ENCODE measurements at regions not wholly inside any gene's neighbourhood (a gene's known extent, or its start where the extent isn't known, plus 50 kb on each side); places are given as distances from the start of the nearest gene placed in this dataset.

GRCh38 chr16:10232757-10233156 is 50.5 kb upstream of the GRIN2A start:
- no peak for TF ChIP-seq CTCF (conservative IDR thresholded peaks at IDR 0.05)
- 100% methylated on average over 1 of the region's 1 CpG for WGBS, 2 experiments (ENCODE audit: insufficient coverage in 1 of 2, insufficient read length in 1 of 2)
- Histone ChIP-seq H3K27me3 (ENCODE audit: control insufficient read depth, insufficient read depth, low read length, poor library complexity, severe bottlenecking) (no peaks in the 10 kb centered on the region), H3K9ac (ENCODE audit: extremely low read depth, low read length, poor library complexity, severe bottlenecking) (no peak overlapping the region), H3K4me1 (ENCODE audit: control insufficient read depth, insufficient read depth, low read length) (no peaks in the 10 kb centered on the region), H3K4me3 (ENCODE audit: low read length) (no peak overlapping the region), H3K36me3 (ENCODE audit: control insufficient read depth, insufficient read depth, low read length) (no peaks in the 10 kb centered on the region), H3K9me3 (ENCODE audit: control insufficient read depth, low read length) (peaks cover 13% of the 10 kb centered on the region), H3K27ac (ENCODE audit: low read depth, low read length) (no peak overlapping the region)
- no peak for DNase-seq
- no peak overlapping the region for H3K4me3 Mint-ChIP-seq
- H3K27me3 Mint-ChIP-seq (ENCODE audit: insufficient read depth), result no peaks in the 10 kb centered on the region
- H3K27ac Mint-ChIP-seq, result no peak overlapping the region
- peaks cover 4% of the 10 kb centered on the region for H3K36me3 Mint-ChIP-seq (ENCODE audit: low read depth)
- H3K9me3 Mint-ChIP-seq, result peaks cover 21% of the 10 kb centered on the region
- H3K4me1 Mint-ChIP-seq, result no peaks in the 10 kb centered on the region

- peaks cover 6% of the 10 kb centered on the region for H3K27me3 Mint-ChIP-seq (ENCODE audit: insufficient read depth)
- Histone ChIP-seq H3K4me1 (ENCODE audit: control insufficient read depth, insufficient read depth, low read length) (no peaks in the 10 kb centered on the region), H3K27me3 (ENCODE audit: control insufficient read depth, insufficient read depth, low read length, poor library complexity, severe bottlenecking) (no peaks in the 10 kb centered on the region), H3K27ac (ENCODE audit: low read depth, low read length) (no peak overlapping the region), H3K9ac (ENCODE audit: extremely low read depth, low read length, poor library complexity, severe bottlenecking) (no peak overlapping the region), H3K9me3 (ENCODE audit: control insufficient read depth, low read length) (no peaks in the 10 kb centered on the region), H3K36me3 (ENCODE audit: control insufficient read depth, insufficient read depth, low read length) (no peaks in the 10 kb centered on the region), H3K4me3 (ENCODE audit: low read length) (no peak overlapping the region)
- TF ChIP-seq CTCF (conservative IDR thresholded peaks at IDR 0.05), result no peak
- DNase-seq, result no peak
- no peaks in the 10 kb centered on the region for H3K36me3 Mint-ChIP-seq (ENCODE audit: low read depth)
- 85% methylated on average over 8 of the region's 8 CpGs; no CpG with 5 or more reads in 1 of the 2 experiments for WGBS, 2 experiments (ENCODE audit: insufficient coverage in 1 of 2, insufficient read length in 1 of 2)
- no peaks in the 10 kb centered on the region for H3K9me3 Mint-ChIP-seq
- H3K4me3 Mint-ChIP-seq, result no peak overlapping the region
- H3K27ac Mint-ChIP-seq, result no peak overlapping the region
- H3K4me1 Mint-ChIP-seq, result peaks cover 1% of the 10 kb centered on the region
Observed at GRCh38 chr16:10239640-10240039, 57.4 kb upstream of the GRIN2A start.

- H3K4me1 Mint-ChIP-seq, result peaks cover 1% of the 10 kb centered on the region
- 91% methylated on average over 5 to 7 of the region's 7 CpGs for WGBS, 2 experiments (ENCODE audit: insufficient coverage in 1 of 2, insufficient read length in 1 of 2)
- DNase-seq, result no peak
- peaks cover 6% of the 10 kb centered on the region for H3K27me3 Mint-ChIP-seq (ENCODE audit: insufficient read depth)
- Histone ChIP-seq H3K9me3 (ENCODE audit: control insufficient read depth, low read length) (no peaks in the 10 kb centered on the region), H3K36me3 (ENCODE audit: control insufficient read depth, insufficient read depth, low read length) (no peaks in the 10 kb centered on the region), H3K27me3 (ENCODE audit: control insufficient read depth, insufficient read depth, low read length, poor library complexity, severe bottlenecking) (no peaks in the 10 kb centered on the region), H3K4me1 (ENCODE audit: control insufficient read depth, insufficient read depth, low read length) (no peaks in the 10 kb centered on the region), H3K27ac (ENCODE audit: low read depth, low read length) (no peak overlapping the region), H3K4me3 (ENCODE audit: low read length) (no peak overlapping the region), H3K9ac (ENCODE audit: extremely low read depth, low read length, poor library complexity, severe bottlenecking) (no peak overlapping the region)
- no peak overlapping the region for H3K4me3 Mint-ChIP-seq
- no peaks in the 10 kb centered on the region for H3K36me3 Mint-ChIP-seq (ENCODE audit: low read depth)
- no peak overlapping the region for H3K27ac Mint-ChIP-seq
- no peaks in the 10 kb centered on the region for H3K9me3 Mint-ChIP-seq
- no peak for TF ChIP-seq CTCF (conservative IDR thresholded peaks at IDR 0.05)
Observed at GRCh38 chr16:10240854-10241613, 58.8 kb upstream of the GRIN2A start.

Measured in endodermal cell (in vitro differentiated cells).